ENCODE measurements at regions not wholly inside any gene's neighbourhood (a gene's known extent, or its start where the extent isn't known, plus 50 kb on each side); places are given as distances from the start of the nearest gene placed in this dataset.

GRCh38 chr6:84280030-84280429, 52.6 kb upstream of the CEP162 start:
- ChIA-PET CTCF (no interaction called here), POLR2A (no interaction called here)

GRCh38 chr6:84278321-84278998, 51.0 kb upstream of the CEP162 start:
- POLR2A ChIA-PET: interaction anchor here (0.6 kb wide), 1 partner anchor 386 kb away, joined by 3 read pairs; no protein-coding TSS in a partner anchor
- CTCF ChIA-PET: no interaction called here
- no peak for DNase-seq (ENCODE audit: extremely low spot score)
- TF ChIP-seq FOXM1 (IDR thresholded peaks at IDR 0.05; ENCODE audit: borderline replicate concordance) (no peak), FOXA1 (IDR thresholded peaks at IDR 0.05) (no peak), NFRKB (IDR thresholded peaks at IDR 0.05) (no peak)

More at GRCh38 chr6:84280030-84280429, 52.6 kb upstream of the CEP162 start:
- no peak for DNase-seq (ENCODE audit: extremely low spot score)
- TF ChIP-seq HDGF (IDR thresholded peaks at IDR 0.05; ENCODE audit: borderline replicate concordance) (no peak), LEF1 (IDR thresholded peaks at IDR 0.05; ENCODE audit: borderline replicate concordance) (no peak), ARNT (IDR thresholded peaks at IDR 0.05) (no peak), FOXA1 (IDR thresholded peaks at IDR 0.05) (no peak), NFRKB (IDR thresholded peaks at IDR 0.05) (no peak), ZNF384 (IDR thresholded peaks at IDR 0.05) (no peak), SP1 (IDR thresholded peaks at IDR 0.05) (no peak), FOXK2 (IDR thresholded peaks at IDR 0.05) (no peak), CTBP1 (IDR thresholded peaks at IDR 0.05; ENCODE audit: borderline replicate concordance) (no peak), ELF4 (IDR thresholded peaks at IDR 0.05) (no peak), L3MBTL2 (conservative IDR thresholded peaks at IDR 0.05) (no peak), FOXM1 (IDR thresholded peaks at IDR 0.05; ENCODE audit: borderline replicate concordance) (no peak), TARDBP (IDR thresholded peaks at IDR 0.05) (no peak), PKNOX1 (IDR thresholded peaks at IDR 0.05) (no peak), BHLHE40 (IDR thresholded peaks at IDR 0.05; ENCODE audit: borderline replicate concordance) (no peak), SUZ12 (IDR thresholded peaks at IDR 0.05) (no peak)

Data from HEK293T (cell line).